ENCODE measurements at regions not wholly inside any gene's neighbourhood (a gene's known extent, or its start where the extent isn't known, plus 50 kb on each side); places are given as distances from the start of the nearest gene placed in this dataset.

GRCh38 chr20:6471110-6471647 is 296.3 kb upstream of the BMP2 start:
- TF ChIP-seq EZH2phosphoT487 (IDR thresholded peaks at IDR 0.05; ENCODE audit: low read depth): no peak
- TF ChIP-seq CTCF (IDR thresholded peaks at IDR 0.05; ENCODE audit: low read depth, low read length): no peak
